GM19438 (cell line): ENCODE measurements at regions not wholly inside any gene's neighbourhood (a gene's known extent, or its start where the extent isn't known, plus 50 kb on each side); places are given as distances from the start of the nearest gene placed in this dataset.

Experiments
- ATAC-seq: cut with Tn5 transposase; IDR thresholded peaks from one replicate; pipeline ENCODE4 v1.9.1; 2021; ENCODE audit warnings: low read depth; ENCODE audit not compliant: unreplicated experiment

DNA sequence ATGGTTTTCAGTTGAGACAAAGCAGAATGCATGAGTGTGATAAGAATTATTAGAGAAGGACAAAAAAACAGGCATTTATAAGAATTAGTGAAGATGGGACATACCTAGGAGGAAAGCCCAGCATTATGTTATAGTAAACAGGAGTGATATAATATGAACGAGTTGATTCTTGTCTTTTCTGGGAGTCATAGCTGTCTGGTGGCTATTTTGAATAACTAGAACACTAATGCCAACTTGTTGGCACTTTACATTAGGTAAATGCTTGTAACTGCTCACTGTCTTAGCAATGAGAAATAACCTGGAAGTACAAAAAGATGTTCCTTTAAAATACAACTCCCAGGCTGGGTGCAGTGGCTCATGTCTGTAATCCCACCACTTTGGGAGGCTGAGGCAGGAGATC is 540.8 kb upstream of the SPHKAP start:
- no peak for ATAC-seq

DNA sequence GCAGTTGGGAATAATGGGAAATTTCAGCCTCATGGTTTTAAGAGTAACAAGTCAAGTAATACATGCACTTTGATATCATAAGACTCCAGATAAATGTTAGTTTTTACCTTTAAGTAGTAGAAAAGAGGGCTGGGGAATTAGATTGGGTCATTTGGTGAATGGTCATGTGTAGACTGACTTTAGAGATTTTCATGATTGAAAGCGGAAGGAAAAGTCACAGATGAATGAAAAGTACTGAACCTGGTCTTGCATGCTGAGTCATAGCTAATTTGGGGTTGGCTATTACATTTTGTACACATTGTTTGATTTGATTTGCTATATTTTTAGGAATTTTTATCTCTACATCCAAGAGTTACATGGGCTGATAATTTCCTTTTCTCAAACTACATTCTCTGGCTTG is 539.4 kb upstream of the SPHKAP start:
- no peak for ATAC-seq

DNA sequence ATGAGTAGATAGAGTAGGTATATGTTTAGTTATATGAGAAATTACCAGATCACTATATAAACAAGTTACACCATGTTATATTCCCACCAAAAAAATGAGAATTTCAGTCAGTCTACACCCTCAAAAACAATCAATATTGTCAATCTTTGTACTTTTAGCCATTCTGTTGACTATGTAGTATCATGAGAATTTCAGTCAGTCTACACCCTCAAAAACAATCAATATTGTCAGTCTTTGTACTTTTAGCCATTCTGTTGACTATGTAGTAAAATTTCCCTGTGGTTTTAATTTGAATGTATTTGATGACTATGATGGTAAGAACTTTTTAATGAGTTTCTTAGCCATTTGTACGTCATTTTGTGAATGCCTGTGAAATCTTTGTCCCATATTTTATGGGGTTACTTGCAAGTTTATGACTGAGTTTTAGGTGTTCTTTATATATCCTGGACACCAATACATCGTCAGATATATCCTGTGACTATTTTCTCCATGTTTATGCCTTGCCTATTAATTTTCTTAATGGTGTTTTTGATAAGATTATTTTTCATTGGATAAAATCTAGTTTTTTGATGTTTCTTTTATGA is 528.4 kb upstream of the SPHKAP start:
- no peak for ATAC-seq

DNA sequence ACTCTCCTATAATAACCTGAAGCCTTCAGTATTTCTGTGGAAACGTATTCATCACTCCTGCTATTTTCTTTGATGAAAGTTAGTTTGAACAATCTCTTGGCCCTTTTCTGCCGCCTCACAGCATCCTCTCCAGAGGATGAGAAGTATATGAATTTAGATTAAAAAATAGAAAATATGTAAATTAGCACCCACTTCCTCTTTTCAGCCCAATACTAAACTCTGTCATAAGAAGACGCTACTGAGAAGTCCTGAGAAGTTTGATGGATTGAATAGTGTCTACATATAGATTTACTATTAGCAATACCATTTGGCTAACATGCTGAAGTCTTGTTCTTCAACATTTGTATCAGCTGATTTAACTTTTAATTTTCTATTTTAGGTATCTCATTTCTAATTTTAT is 526.4 kb upstream of the SPHKAP start:
- ATAC-seq, result no peak

DNA sequence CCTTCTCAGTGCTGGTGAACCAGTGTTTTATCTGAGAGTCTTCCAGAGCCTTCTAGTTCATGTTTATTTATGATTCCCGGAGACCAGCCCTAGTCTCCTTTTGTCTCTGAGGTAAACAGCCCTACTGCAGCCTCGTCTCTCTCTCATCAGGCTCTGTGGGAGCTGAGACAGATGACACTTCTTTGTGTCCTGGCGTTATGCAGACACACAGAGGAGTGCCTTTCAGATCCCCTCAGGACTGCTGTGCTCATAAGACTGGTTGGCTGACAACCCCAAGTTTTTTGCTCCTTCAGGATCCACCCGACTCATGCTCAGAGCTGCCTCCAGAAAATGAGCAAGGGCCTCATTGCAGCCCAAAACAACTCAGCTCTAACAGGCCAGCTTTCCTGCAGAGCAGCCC is 523.8 kb upstream of the SPHKAP start:
- ATAC-seq, result no peak

DNA sequence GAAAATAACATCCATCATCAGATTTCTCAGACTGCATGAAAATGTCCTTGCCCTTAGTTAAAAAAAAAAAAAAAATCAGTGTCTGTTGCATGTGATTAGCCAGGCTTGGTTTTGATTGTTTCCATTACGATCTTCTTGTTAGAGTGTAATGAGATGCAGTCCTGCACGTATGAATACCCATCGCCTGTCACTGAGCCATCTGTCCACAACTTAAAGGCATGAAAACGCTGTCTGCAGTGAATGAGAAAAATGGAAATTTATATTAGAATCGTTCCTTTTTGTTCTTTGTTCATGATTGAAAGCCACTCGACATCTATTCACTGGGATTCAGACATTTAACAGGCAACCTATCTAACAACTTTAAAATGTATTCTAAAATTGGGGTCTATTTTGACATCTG is 521.7 kb upstream of the SPHKAP start:
- no peak for ATAC-seq

DNA sequence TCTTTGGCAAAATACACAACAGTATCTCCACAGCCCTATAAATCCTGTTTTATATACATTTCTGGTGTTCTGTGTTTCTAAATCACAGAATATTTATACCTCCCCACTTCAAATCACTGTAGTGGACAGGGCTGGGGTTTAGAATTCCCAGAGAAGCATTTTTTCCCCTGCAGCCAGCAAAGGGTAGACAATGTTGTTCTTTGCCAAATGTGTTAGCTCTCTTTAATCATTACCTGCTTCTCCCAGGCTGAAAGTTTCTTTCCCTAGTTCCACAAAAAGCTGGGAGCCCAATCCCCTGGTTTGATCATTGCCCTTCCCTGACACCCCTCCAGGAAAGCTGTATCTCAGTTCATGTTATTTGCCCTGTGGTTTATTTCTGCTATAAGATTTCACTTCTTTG is 520.0 kb upstream of the SPHKAP start:
- ATAC-seq, result no peak

DNA sequence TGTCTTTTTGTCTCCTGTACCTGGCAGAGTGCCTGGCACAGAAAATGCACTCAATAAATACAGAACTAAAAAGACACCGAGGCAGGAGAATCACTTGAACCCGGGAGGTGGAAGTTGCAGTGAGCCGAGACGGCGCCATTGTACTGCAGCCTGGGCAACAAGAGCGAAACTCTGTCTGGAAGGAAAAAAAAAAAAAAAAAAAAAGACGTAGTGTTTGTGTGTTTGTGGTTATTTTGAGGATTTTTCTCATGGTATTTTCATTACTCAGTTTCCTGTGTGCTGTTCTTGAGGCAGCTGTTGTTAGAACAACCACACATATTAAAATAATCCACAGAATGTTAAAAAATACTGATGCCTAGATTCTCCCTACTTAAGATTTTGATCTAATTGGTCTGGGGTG is 519.2 kb upstream of the SPHKAP start:
- ATAC-seq, result no peak

GRCh38 chr2:228699888-228700287 is 518.4 kb upstream of the SPHKAP start:
- ATAC-seq, result no peak

DNA sequence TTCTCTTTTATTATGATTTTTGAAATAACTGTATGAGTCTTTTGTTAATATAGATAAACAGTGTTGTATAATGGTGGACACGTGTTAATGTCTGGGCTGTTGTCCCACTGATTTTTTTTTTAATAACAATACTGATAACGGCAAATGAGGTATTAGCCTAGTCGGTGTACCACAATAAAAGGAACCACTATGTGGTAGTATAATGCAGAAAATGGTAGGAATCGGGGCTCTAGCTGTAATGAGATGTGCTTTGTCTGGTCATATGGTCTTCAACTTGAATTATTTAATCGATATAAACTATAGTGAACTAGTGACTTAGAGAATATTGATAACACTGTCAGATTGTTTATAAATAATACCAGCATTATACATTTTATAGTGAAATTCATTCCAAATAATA is 517.9 kb upstream of the SPHKAP start:
- ATAC-seq, result no peak

- ATAC-seq, result no peak
Measured at GRCh38 chr2:228698963-228699362, 517.5 kb upstream of the SPHKAP start.

DNA sequence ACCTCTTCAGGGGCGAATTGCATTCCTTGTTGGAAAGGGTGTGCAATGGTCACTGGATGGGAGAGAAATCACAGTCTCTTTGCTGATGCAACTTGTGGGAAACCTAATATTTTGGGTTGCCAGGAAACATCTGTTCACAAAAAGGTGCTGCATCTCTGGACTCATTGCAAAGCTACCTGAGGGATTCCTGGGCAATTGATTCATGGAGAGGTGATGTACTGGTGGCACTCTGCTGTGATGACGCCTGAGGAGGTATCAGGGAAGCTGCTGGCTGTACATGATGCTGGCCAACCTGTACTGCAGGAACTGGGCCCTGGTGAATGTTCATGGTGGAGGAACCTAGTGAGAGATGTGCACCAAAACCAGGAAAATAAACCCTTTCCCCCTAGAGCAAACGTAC is 516.0 kb upstream of the SPHKAP start:
- ATAC-seq, result no peak

GRCh38 chr2:228690681-228691080 is 509.2 kb upstream of the SPHKAP start:
- ATAC-seq, result no peak

DNA sequence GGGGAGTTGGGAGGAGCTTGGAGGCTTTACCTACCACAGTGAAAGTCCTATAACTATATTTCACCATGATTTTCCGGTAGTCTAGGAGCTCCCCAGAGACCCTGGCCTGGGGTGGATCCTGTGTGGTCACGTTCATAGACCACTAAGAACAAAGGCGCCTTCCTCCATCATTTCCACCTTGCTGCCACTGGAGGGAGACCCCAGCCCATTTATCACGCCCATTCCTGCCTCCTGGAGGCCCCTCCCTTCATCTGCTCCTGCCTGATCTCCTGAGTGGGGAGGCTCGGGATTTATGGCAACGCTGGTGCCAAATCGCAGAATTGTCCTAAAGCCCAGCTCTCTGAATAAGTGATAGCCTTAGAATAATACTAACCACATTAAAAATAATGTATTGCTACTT is 507.6 kb upstream of the SPHKAP start:
- no peak for ATAC-seq

DNA sequence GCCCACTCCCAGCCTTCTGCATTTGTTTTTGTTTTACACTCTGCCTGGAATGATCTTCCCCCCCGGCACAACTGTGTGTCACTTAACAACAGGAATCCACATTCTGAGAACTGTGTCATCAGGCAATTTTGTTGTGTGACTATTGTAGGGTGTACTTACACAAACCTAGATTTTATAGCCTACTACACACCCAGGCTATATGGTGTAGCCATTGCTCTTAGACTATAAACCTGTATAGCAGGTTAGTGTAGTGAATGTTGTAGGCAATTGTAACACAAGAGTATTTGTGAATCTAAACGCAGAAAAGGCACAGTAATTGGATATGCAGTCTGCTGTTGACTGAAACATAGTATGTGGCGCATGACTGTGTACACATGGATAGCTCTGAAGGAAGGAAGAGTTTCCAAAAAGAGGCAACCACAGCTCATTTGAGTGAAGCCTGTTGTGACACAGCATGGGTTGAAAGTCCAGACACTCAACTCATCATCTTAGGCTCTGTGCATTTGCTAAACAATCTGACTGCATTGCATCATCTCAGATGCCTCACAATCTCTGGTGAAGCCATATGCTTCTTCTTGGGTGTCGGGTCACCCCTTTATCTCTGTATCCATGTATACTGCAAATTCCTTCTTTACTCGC is 506.6 kb upstream of the SPHKAP start:
- ATAC-seq, result no peak

DNA sequence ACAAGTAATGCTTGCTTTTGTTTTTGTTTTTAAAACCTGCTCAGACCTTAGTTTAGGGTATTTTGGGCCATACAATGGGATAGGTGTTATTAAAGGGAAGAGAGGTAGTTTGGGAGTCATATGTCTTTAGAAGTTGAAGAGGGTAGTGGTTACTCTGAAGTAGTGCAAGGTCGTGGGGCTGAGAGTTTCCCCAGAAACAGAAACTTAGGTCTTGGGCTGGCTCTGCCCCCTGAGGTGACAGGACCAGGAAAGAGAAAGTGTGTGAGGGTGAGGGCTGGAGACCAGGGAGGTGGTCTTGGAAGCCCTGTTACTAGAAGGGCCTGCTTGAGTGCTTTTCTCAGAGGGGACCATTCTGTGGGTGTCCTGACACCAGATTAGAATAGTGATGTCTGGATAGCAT is 500.5 kb upstream of the SPHKAP start:
- ATAC-seq, result no peak

- ATAC-seq, result no peak
Measured at GRCh38 chr2:228681426-228681825, 499.9 kb upstream of the SPHKAP start.

DNA sequence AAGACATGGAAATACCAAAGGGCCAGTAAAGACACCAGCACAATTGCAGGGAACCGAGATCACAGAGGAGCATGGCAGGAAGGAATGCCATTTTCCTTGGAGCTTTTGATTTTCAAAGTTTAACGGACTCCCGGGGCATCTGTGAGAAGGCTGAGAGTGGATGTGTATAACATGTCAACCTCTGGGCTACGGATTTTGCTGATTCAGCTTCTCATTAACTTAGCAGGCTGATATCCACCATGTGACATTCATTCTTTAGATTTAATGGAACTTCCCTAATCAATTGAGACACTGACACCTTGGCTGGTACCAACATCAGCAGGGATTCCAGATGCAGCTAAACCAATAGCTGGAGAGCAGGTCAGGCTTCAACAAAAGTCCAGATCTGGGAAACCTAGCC is 496.6 kb upstream of the SPHKAP start:
- no peak for ATAC-seq

DNA sequence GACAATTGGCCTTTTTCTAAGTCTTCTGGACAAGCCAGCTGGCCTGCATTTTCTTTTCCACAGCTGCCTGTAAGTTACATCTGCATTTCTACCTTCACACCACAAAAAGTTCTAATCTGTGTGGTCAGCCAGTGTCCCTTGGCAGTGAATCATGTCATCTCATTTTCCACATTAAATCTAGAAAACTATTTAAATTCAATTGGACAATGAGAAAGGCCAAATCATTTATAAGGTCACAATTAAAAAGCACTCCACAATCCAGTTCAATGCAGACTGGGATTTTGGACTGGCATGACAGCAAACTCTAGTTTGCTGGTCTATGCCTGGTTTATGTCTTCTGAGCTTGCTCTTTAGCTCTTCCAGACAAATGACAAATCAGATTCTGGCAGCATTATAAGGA is 494.2 kb upstream of the SPHKAP start:
- ATAC-seq, result no peak

- no peak for ATAC-seq
Measured at GRCh38 chr2:228675091-228675490, 493.6 kb upstream of the SPHKAP start.

- ATAC-seq, result no peak
Measured at GRCh38 chr2:228673876-228674554, 492.5 kb upstream of the SPHKAP start.

DNA sequence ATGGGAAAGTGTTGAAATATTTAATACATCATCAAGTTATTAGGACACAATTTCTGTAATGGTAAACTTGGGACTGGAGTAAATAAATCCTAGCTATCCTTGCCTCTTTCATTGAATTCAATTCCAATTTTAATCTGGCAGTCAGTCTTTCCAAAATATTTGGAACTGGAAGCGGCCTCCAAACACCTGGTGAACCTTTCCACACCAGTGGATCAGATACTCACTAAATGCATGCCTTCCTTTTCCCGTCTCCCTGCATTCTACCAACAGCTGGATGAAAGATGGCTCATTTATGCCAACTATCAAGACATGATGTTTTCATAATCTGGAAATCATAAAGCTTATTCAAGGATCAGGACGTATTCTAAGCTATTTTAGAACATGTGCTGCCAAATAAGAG is 488.2 kb upstream of the SPHKAP start:
- no peak for ATAC-seq
